HepG2 (cell line): ENCODE measurements at regions not wholly inside any gene's neighbourhood (a gene's known extent, or its start where the extent isn't known, plus 50 kb on each side); places are given as distances from the start of the nearest gene placed in this dataset.

Source experiments
- ATAC-seq: fragments of 200-7000 bp; cut with Tn5 transposase; 3 replicates; pipeline ENCODE4 v1.9.1; 2020; ENCODE audit warnings: mild to moderate bottlenecking, moderate library complexity
- BruUV-seq: library from RNA; stranded (reverse); fragments of 400-500 nt; replicated peaks from 2 replicates; lab custom pipeline; 2021; lab: Mats Ljungman, UMichigan
- CTCF ChIA-PET: fragments of 300-600 bp; formaldehyde crosslinking; extraction: SDS; loops from one replicate; lab custom pipeline; 2021; ENCODE audit warnings: low total read pairs, inconsistent platforms, low intra/inter-chr PET ratio; lab: Yijun Ruan, JAX
- POLR2A ChIA-PET: fragments of 350-600 bp; sonication (Branson Sonifier 250); formaldehyde crosslinking; loops from one replicate; lab custom pipeline; 2020; ENCODE audit warnings: antibody characterized with exemption, inconsistent platforms; lab: Yijun Ruan, JAX
- DNase-seq: peaks from one replicate; pipeline ENCODE4 v3.0.0-alpha.2; 2015; ENCODE audit warnings: low spot score
- FAIRE-seq: peaks from 3 replicates; lab custom pipeline; 2011; peaks lifted over from hg19 to GRCh38; lab: Jason Lieb, UNC
- H2AFZ ChIP-seq: one replicate; pipeline ENCODE4 v1.6.1; 2011; ENCODE audit warnings: low read length, inconsistent platforms
- H3K27ac ChIP-seq: fragments of 300-600 bp; 3 replicates; pipeline ENCODE4 v1.8.0; 2011; ENCODE audit warnings: mixed run types, mild to moderate bottlenecking, mixed read lengths, low read length, inconsistent platforms; ENCODE audit not compliant: insufficient read depth; ENCODE audit errors: extremely low read length
- H3K27me3 ChIP-seq, 2 experiments: fragments of 200-600 bp in 1 of 2; 2 replicates in 1 of 2; 3 replicates in 1 of 2; pipeline versions ENCODE4 v1.6.0 to v1.8.0; 2011; ENCODE audit warnings: low read length in 2 of 2, mild to moderate bottlenecking in 2 of 2, moderate library complexity in 2 of 2, inconsistent platforms in 1 of 2; ENCODE audit not compliant: insufficient read depth in 2 of 2, control insufficient read depth in 1 of 2
- H3K36me3 ChIP-seq, 2 experiments: fragments of 200-600 bp in 1 of 2; replicated peaks in 1 of 2; 2 replicates in 1 of 2; 3 replicates in 1 of 2; pipeline versions ENCODE4 v1.5.1 to v1.8.0; 2011; ENCODE audit warnings: low read length in 2 of 2, inconsistent platforms in 1 of 2; ENCODE audit not compliant: insufficient read depth in 2 of 2, control insufficient read depth in 1 of 2
- H3K4me1 ChIP-seq: 2 replicates; pipeline ENCODE4 v1.5.1; 2012; ENCODE audit warnings: low read length, inconsistent platforms; ENCODE audit not compliant: insufficient read depth
- H3K4me2 ChIP-seq: 2 replicates; pipeline ENCODE4 v1.6.0; 2011; ENCODE audit warnings: low read depth, low read length, inconsistent platforms
- H3K4me3 ChIP-seq, 3 experiments: fragments of 200-600 bp in 1 of 3; sonication (generic), shearing (Covaris generic) in 1 of 3; replicated peaks in 1 of 3; 2 replicates each; pipeline ENCODE4 v1.5.1; 2011 to 2016; ENCODE audit warnings: low read length in 3 of 3, inconsistent platforms in 2 of 3, low read depth in 2 of 3, mild to moderate bottlenecking in 2 of 3, control low read depth in 1 of 3, mixed read lengths in 1 of 3; ENCODE audit not compliant: insufficient read depth in 1 of 3
- H3K79me2 ChIP-seq: one replicate; pipeline ENCODE4 v1.6.1; 2011; ENCODE audit warnings: low read length, inconsistent platforms; ENCODE audit not compliant: insufficient read depth
- H3K9ac ChIP-seq: 2 replicates; pipeline ENCODE4 v1.6.0; 2011; ENCODE audit warnings: mild to moderate bottlenecking, low read depth, low read length, inconsistent platforms; ENCODE audit not compliant: insufficient read depth
- H3K9me3 ChIP-seq: 2 replicates; pipeline ENCODE4 v1.5.1; 2012; ENCODE audit warnings: mild to moderate bottlenecking, low read length
- H4K20me1 ChIP-seq: 2 replicates; pipeline ENCODE4 v1.6.0; 2011; ENCODE audit warnings: inconsistent platforms, mild to moderate bottlenecking, low read length, moderate library complexity; ENCODE audit not compliant: insufficient read depth
- FOXA3 ChIP-seq: IDR thresholded peaks from 2 replicates; pipeline ENCODE4 v1.6.1; 2016; ENCODE audit warnings: missing genetic modification reagents, missing compliant biosample characterization
- FOXM1 ChIP-seq: sonication (generic); formaldehyde crosslinking; IDR thresholded peaks from 2 replicates; pipeline ENCODE4 v1.5.0; 2020; ENCODE audit warnings: missing genetic modification reagents
- MXI1 ChIP-seq: IDR thresholded peaks from 3 replicates; pipeline ENCODE4 v1.6.1; 2012; ENCODE audit warnings: low read depth, low read length, inconsistent platforms, borderline replicate concordance
- ZNF138 ChIP-seq: sonication (generic); formaldehyde crosslinking; IDR thresholded peaks from 2 replicates; pipeline ENCODE4 v1.5.0; 2020; ENCODE audit warnings: mild to moderate bottlenecking, low read depth, missing genetic modification reagents
- ZNF567 ChIP-seq: sonication (generic); formaldehyde crosslinking; IDR thresholded peaks from 2 replicates; pipeline ENCODE4 v1.8.1; 2023; ENCODE audit warnings: mild to moderate bottlenecking, missing genetic modification reagents, borderline replicate concordance
- WGBS: methylation state at CpG from one replicate; pipeline ENCODE4 v1.1.6; 2017; ENCODE audit warnings: low lambda C conversion rate; 5-methylcytosine and 5-hydroxymethylcytosine counted together
- in situ Hi-C: cut with HindIII; loops from 2 replicates; pipeline ENCODE4 v1.10.0; 2017; ENCODE audit warnings: low pct_unique_long_range_greater_than_20kb; ENCODE audit not compliant: extremely low pct_ligation_motif_present
- intact Hi-C: fragments of 100-400 bp; cut with micrococcal nuclease; formaldehyde crosslinking; loops from one replicate; pipeline ENCODE4 v1.10.0; 2022; ENCODE audit not compliant: unreplicated experiment
- TF ChIP-seq, protein P1 (sequence below): sonication (generic); formaldehyde crosslinking; IDR thresholded peaks from 2 replicates; pipeline ENCODE4 v1.8.0; 2022; ENCODE audit warnings: missing genetic modification reagents, mild to moderate bottlenecking, borderline replicate concordance
- TF ChIP-seq, protein P2 (sequence below): IDR thresholded peaks from 2 replicates; pipeline ENCODE4 v1.6.1; 2018; ENCODE audit warnings: missing genetic modification reagents, mild to moderate bottlenecking, missing compliant biosample characterization

DNA sequence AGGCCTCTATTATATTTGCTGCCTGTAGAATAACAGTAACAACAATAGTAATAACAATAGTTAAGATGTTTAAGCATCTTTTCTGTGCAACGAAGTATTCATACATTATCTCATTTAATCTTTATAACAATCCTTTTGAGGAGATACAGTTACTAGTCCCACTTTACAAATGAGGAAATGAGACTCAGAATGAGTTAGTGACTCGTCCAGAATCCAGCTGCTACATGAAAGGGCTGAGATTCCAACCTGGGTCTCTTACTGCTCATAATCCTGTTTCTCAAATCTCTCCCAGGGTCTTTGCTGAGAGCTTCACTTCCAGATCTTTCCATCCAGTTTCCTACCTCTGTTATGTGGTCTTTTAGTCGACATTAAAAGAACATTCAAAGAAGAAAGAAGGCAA, 173.7 kb upstream of the TMPO start:
- TF ChIP-seq FOXA3 (CRISPR knock-in tag), result no peak
- TF ChIP-seq ZNF567 (CRISPR knock-in tag), result no peak
- TF ChIP-seq, protein P1, sequence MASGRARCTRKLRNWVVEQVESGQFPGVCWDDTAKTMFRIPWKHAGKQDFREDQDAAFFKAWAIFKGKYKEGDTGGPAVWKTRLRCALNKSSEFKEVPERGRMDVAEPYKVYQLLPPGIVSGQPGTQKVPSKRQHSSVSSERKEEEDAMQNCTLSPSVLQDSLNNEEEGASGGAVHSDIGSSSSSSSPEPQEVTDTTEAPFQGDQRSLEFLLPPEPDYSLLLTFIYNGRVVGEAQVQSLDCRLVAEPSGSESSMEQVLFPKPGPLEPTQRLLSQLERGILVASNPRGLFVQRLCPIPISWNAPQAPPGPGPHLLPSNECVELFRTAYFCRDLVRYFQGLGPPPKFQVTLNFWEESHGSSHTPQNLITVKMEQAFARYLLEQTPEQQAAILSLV, result no peak
- TF ChIP-seq ZNF138, result no peak
- TF ChIP-seq FOXM1 (CRISPR knock-in tag), result no peak
- TF ChIP-seq, protein P2, sequence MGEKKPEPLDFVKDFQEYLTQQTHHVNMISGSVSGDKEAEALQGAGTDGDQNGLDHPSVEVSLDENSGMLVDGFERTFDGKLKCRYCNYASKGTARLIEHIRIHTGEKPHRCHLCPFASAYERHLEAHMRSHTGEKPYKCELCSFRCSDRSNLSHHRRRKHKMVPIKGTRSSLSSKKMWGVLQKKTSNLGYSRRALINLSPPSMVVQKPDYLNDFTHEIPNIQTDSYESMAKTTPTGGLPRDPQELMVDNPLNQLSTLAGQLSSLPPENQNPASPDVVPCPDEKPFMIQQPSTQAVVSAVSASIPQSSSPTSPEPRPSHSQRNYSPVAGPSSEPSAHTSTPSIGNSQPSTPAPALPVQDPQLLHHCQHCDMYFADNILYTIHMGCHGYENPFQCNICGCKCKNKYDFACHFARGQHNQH (CRISPR knock-in tag), result no peak
- TF ChIP-seq MXI1, result no peak
- no peak overlapping the region for H3K4me2 ChIP-seq
- no peaks in the 10 kb centered on the region for H4K20me1 ChIP-seq
- ChIA-PET POLR2A (no interaction called here), CTCF (no interaction called here)
- no peaks in the 10 kb centered on the region for H3K9me3 ChIP-seq
- H3K27me3 ChIP-seq, result no peaks in the 10 kb centered on the region
- no peak overlapping the region for H2AFZ ChIP-seq
- intact Hi-C loops (no loop called here), in situ Hi-C loops (no loop called here)
- no peaks in the 10 kb centered on the region for H3K4me1 ChIP-seq
- no TSS peak for BruUV-seq
- DNase-seq (no peak), FAIRE-seq (no peak), ATAC-seq (no peak)
- H3K79me2 ChIP-seq, result no peaks in the 10 kb centered on the region
- no peak overlapping the region for H3K9ac ChIP-seq
- H3K36me3 ChIP-seq, result no peaks in the 10 kb centered on the region
- H3K27ac ChIP-seq, result no peak overlapping the region
- WGBS, result 0% methylated on average over 3 of the region's 3 CpGs
- no peak overlapping the region for H3K4me3 ChIP-seq
